GM12891 (cell line): ENCODE measurements at regions not wholly inside any gene's neighbourhood (a gene's known extent, or its start where the extent isn't known, plus 50 kb on each side); places are given as distances from the start of the nearest gene placed in this dataset.
"Not testable (repeated sequence)": the region's sequence is repeated elsewhere in the genome, so short reads cannot be mapped to it uniquely, and the experiment has no call there.

ENCODE experiments used
- POLR2A ChIP-seq: IDR thresholded peaks from 2 replicates; pipeline ENCODE4 v1.6.1; 2011; ENCODE audit warnings: low read depth, low read length, control low read depth
- TAF1 ChIP-seq: IDR thresholded peaks from 2 replicates; pipeline ENCODE4 v1.6.1; 2011; ENCODE audit warnings: low read depth, low read length, control low read depth

DNA sequence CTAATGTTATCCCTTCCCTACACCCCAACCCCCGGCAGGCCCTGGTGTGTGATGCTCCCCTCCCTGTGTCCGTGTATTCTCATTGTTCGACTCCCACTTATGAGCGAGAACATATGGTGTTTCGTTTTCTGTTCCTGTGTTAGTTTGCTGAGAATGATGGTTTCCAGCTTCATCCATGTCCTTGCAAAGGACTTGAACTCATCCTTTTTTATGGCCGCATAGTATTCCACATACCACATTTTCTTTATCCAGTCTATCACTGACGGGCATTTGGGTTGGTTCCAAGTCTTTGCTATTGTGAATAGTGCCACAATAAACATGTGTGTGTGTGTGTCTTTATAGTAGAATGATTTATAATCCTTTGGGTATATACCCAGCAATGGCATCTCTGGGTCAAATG, 102.8 kb downstream of the POLR2M start:
- not testable (repeated sequence) for TF ChIP-seq POLR2A, TAF1
